ENCODE measurements at regions not wholly inside any gene's neighbourhood (a gene's known extent, or its start where the extent isn't known, plus 50 kb on each side); places are given as distances from the start of the nearest gene placed in this dataset.

- no peaks in the 10 kb centered on the region for H3K79me1 ChIP-seq (ENCODE audit: low read depth, low read length)
- no CpG with 5 or more reads among the region's 2 CpGs for WGBS, 2 donors (ENCODE audit: extremely low coverage in 2 of 2, insufficient read length in 2 of 2, insufficient replicate concordance in 1 of 2)
- H3K4me2 ChIP-seq (ENCODE audit: insufficient read depth, low read length, poor library complexity, severe bottlenecking), result no peak overlapping the region
- H2BK12ac ChIP-seq (ENCODE audit: low read length), result no peak overlapping the region
- no peak overlapping the region for H2AFZ ChIP-seq (ENCODE audit: low read length)
- H3K14ac ChIP-seq (ENCODE audit: low read length), result no peak overlapping the region
- H3K27ac ChIP-seq (replicated peaks; ENCODE audit: low read length), result no peak overlapping the region
- H4K91ac ChIP-seq (ENCODE audit: low read depth, low read length, poor library complexity), result no peak overlapping the region
- H2BK15ac ChIP-seq (ENCODE audit: low read length), result no peak overlapping the region
- no peak overlapping the region for H3K9ac ChIP-seq (ENCODE audit: low read depth, low read length, poor library complexity)
- H3K4ac ChIP-seq (ENCODE audit: low read length), result no peak overlapping the region
- no peak overlapping the region for H4K8ac ChIP-seq (ENCODE audit: low read depth, low read length)
- no peak overlapping the region for H3K23ac ChIP-seq (ENCODE audit: low read depth, low read length, poor library complexity)
- H3K9me3 ChIP-seq (replicated peaks in 1 of 2; ENCODE audit: control insufficient read depth in 2 of 2, insufficient read depth in 1 of 2, low read depth in 1 of 2, low read length in 2 of 2), result no peaks in the 10 kb centered on the region
- H2BK5ac ChIP-seq (ENCODE audit: low read length), result no peak overlapping the region
- H3K27me3 ChIP-seq (ENCODE audit: control insufficient read depth in 3 of 3, insufficient read depth in 3 of 3, low read depth in 1 of 3, low read length in 3 of 3), result no peaks in the 10 kb centered on the region
- no peak overlapping the region for H2BK120ac ChIP-seq (ENCODE audit: low read depth, low read length)
- H3K18ac ChIP-seq (ENCODE audit: low read length), result no peak overlapping the region
- H3K36me3 ChIP-seq (replicated peaks in 1 of 2; ENCODE audit: control insufficient read depth in 2 of 2, insufficient read depth in 2 of 2, low read length in 2 of 2), result no peaks in the 10 kb centered on the region
- no peak overlapping the region for H3K4me3 ChIP-seq (ENCODE audit: low read length in 2 of 2)
- H3K4me1 ChIP-seq (ENCODE audit: control insufficient read depth in 2 of 2, insufficient read depth in 1 of 2, low read depth in 1 of 2, low read length in 2 of 2), result no peaks in the 10 kb centered on the region
- no peak overlapping the region for H2AK5ac ChIP-seq (ENCODE audit: low read depth, low read length)
- no peak for DNase-seq (ENCODE audit: low spot score)
Measured at GRCh38 chr9:20117482-20117881, 328.6 kb upstream of the SLC24A2 start.

- H3K36me3 ChIP-seq (replicated peaks in 1 of 2; ENCODE audit: control insufficient read depth in 2 of 2, insufficient read depth in 2 of 2, low read length in 2 of 2), result no peaks in the 10 kb centered on the region
- no peak overlapping the region for H4K8ac ChIP-seq (ENCODE audit: low read depth, low read length)
- no peak overlapping the region for H3K14ac ChIP-seq (ENCODE audit: low read length)
- no peaks in the 10 kb centered on the region for H3K4me1 ChIP-seq (ENCODE audit: control insufficient read depth in 2 of 2, insufficient read depth in 1 of 2, low read depth in 1 of 2, low read length in 2 of 2)
- H3K23ac ChIP-seq (ENCODE audit: low read depth, low read length, poor library complexity), result no peak overlapping the region
- H3K4ac ChIP-seq (ENCODE audit: low read length), result no peak overlapping the region
- no peak overlapping the region for H2BK5ac ChIP-seq (ENCODE audit: low read length)
- H3K79me1 ChIP-seq (ENCODE audit: low read depth, low read length), result no peaks in the 10 kb centered on the region
- no peak overlapping the region for H3K4me2 ChIP-seq (ENCODE audit: insufficient read depth, low read length, poor library complexity, severe bottlenecking)
- no peak overlapping the region for H3K18ac ChIP-seq (ENCODE audit: low read length)
- no peak overlapping the region for H2BK12ac ChIP-seq (ENCODE audit: low read length)
- H3K4me3 ChIP-seq (ENCODE audit: low read length in 2 of 2), result no peak overlapping the region
- H2AK5ac ChIP-seq (ENCODE audit: low read depth, low read length), result no peak overlapping the region
- no peaks in the 10 kb centered on the region for H3K9me3 ChIP-seq (replicated peaks in 1 of 2; ENCODE audit: control insufficient read depth in 2 of 2, insufficient read depth in 1 of 2, low read depth in 1 of 2, low read length in 2 of 2)
- H2BK15ac ChIP-seq (ENCODE audit: low read length), result no peak overlapping the region
- DNase-seq (ENCODE audit: low spot score), result no peak
- no peaks in the 10 kb centered on the region for H3K27me3 ChIP-seq (ENCODE audit: control insufficient read depth in 3 of 3, insufficient read depth in 3 of 3, low read depth in 1 of 3, low read length in 3 of 3)
- H3K9ac ChIP-seq (ENCODE audit: low read depth, low read length, poor library complexity), result no peak overlapping the region
- H3K27ac ChIP-seq (replicated peaks; ENCODE audit: low read length), result no peak overlapping the region
- WGBS, 2 donors (ENCODE audit: extremely low coverage in 2 of 2, insufficient read length in 2 of 2, insufficient replicate concordance in 1 of 2), result no CpG with 5 or more reads among the region's 2 CpGs
- no peak overlapping the region for H2AFZ ChIP-seq (ENCODE audit: low read length)
- no peak overlapping the region for H2BK120ac ChIP-seq (ENCODE audit: low read depth, low read length)
- no peak overlapping the region for H4K91ac ChIP-seq (ENCODE audit: low read depth, low read length, poor library complexity)
Measured at GRCh38 chr9:20114974-20115373, 326.1 kb upstream of the SLC24A2 start.

DNA sequence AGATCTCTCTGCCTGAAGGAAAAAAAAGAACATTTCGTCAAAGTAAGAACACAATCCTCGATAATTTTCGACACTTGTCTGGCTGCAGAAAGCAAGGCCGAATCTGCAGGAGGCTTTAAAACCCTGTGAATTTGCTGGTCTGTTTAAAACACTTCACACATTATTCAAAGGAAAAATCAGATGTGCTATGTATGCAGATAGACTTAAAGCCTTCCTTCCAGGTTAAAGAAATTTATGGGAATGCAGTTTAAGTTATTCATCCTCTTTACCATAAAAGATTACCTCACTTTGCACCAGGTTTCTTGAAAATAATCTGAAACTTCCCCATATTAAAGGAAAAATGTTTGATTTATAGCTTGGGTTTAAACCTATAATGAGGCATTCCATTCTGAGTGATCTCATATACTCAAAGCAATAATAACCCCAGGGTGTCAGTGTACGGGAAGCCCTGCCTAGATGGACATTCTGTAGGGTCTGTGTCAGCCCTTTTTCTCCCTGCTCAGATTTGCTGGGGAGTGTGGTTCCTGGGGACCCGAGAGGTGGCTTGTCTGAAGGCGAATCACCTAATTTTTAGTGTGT, 323.5 kb upstream of the SLC24A2 start:
- Histone ChIP-seq H3K9ac (ENCODE audit: low read depth, low read length, poor library complexity) (no peak overlapping the region), H3K18ac (ENCODE audit: low read length) (no peak overlapping the region)
- DNase-seq (ENCODE audit: low spot score), result no peak

DNA sequence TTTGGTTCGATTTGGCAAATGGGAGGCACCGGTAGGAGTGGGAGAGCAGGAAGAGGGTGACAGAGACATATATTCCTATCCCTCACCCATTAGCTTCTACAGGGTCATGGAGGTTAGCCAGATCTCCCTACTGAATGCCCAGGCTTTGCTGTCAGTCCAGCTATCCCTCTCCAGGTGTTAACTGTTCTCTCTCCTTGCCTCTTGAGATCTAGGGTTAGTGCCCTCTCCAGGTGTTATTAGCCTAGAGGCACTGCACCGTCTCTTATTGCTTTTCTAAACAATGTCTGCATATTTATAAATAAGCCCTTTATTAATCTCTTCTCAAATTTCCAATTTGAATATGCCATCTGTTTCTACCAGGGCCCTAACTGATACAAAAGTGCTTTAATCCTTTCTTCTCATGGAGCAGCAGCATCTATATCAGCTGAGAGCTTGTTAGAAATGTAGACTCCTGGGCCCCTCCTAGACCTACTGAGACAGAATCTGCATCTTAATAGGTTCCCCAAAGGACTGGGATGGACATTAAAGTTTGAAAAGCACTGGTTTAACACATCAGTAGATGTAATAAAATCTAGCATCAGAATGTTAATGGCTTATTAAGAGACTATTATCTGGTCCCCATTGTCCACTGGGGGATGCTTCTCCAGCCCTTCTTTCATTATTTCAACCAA, 322.5 kb upstream of the SLC24A2 start:
- no peaks in the 10 kb centered on the region for H3K9me3 ChIP-seq (replicated peaks in 1 of 2; ENCODE audit: control insufficient read depth in 2 of 2, insufficient read depth in 1 of 2, low read depth in 1 of 2, low read length in 2 of 2)
- H2AFZ ChIP-seq (ENCODE audit: low read length), result no peak overlapping the region
- no peak overlapping the region for H2BK12ac ChIP-seq (ENCODE audit: low read length)
- no peaks in the 10 kb centered on the region for H3K79me1 ChIP-seq (ENCODE audit: low read depth, low read length)
- no peaks in the 10 kb centered on the region for H3K4me1 ChIP-seq (ENCODE audit: control insufficient read depth in 2 of 2, insufficient read depth in 1 of 2, low read depth in 1 of 2, low read length in 2 of 2)
- H3K27ac ChIP-seq (replicated peaks; ENCODE audit: low read length), result no peak overlapping the region
- no peak for DNase-seq (ENCODE audit: low spot score)
- H2AK5ac ChIP-seq (ENCODE audit: low read depth, low read length), result no peak overlapping the region
- no peak overlapping the region for H3K18ac ChIP-seq (ENCODE audit: low read length)
- H4K8ac ChIP-seq (ENCODE audit: low read depth, low read length), result no peak overlapping the region
- no CpG with 5 or more reads among the region's 3 CpGs for WGBS, 2 donors (ENCODE audit: extremely low coverage in 2 of 2, insufficient read length in 2 of 2, insufficient replicate concordance in 1 of 2)
- no peak overlapping the region for H4K91ac ChIP-seq (ENCODE audit: low read depth, low read length, poor library complexity)
- H3K14ac ChIP-seq (ENCODE audit: low read length), result no peak overlapping the region
- no peak overlapping the region for H3K4ac ChIP-seq (ENCODE audit: low read length)
- no peak overlapping the region for H3K4me3 ChIP-seq (ENCODE audit: low read length in 2 of 2)
- no peak overlapping the region for H2BK15ac ChIP-seq (ENCODE audit: low read length)
- no peak overlapping the region for H3K23ac ChIP-seq (ENCODE audit: low read depth, low read length, poor library complexity)
- H3K9ac ChIP-seq (ENCODE audit: low read depth, low read length, poor library complexity), result no peak overlapping the region
- H3K4me2 ChIP-seq (ENCODE audit: insufficient read depth, low read length, poor library complexity, severe bottlenecking), result no peak overlapping the region
- no peaks in the 10 kb centered on the region for H3K36me3 ChIP-seq (replicated peaks in 1 of 2; ENCODE audit: control insufficient read depth in 2 of 2, insufficient read depth in 2 of 2, low read length in 2 of 2)
- H3K27me3 ChIP-seq (ENCODE audit: control insufficient read depth in 3 of 3, insufficient read depth in 3 of 3, low read depth in 1 of 3, low read length in 3 of 3), result no peaks in the 10 kb centered on the region
- no peak overlapping the region for H2BK120ac ChIP-seq (ENCODE audit: low read depth, low read length)
- no peak overlapping the region for H2BK5ac ChIP-seq (ENCODE audit: low read length)

More for the DNA sequence above, 323.5 kb upstream of the SLC24A2 start:
- H3K4me3 ChIP-seq (ENCODE audit: low read length in 2 of 2), result no peak overlapping the region
- H2BK5ac ChIP-seq (ENCODE audit: low read length), result no peak overlapping the region
- no peak overlapping the region for H2BK15ac ChIP-seq (ENCODE audit: low read length)
- H3K9me3 ChIP-seq (replicated peaks in 1 of 2; ENCODE audit: control insufficient read depth in 2 of 2, insufficient read depth in 1 of 2, low read depth in 1 of 2, low read length in 2 of 2), result no peaks in the 10 kb centered on the region
- no peak overlapping the region for H2BK120ac ChIP-seq (ENCODE audit: low read depth, low read length)
- no peak overlapping the region for H2BK12ac ChIP-seq (ENCODE audit: low read length)
- H3K4me2 ChIP-seq (ENCODE audit: insufficient read depth, low read length, poor library complexity, severe bottlenecking), result no peak overlapping the region
- H3K4ac ChIP-seq (ENCODE audit: low read length), result no peak overlapping the region
- H3K4me1 ChIP-seq (ENCODE audit: control insufficient read depth in 2 of 2, insufficient read depth in 1 of 2, low read depth in 1 of 2, low read length in 2 of 2), result no peaks in the 10 kb centered on the region
- no peaks in the 10 kb centered on the region for H3K27me3 ChIP-seq (ENCODE audit: control insufficient read depth in 3 of 3, insufficient read depth in 3 of 3, low read depth in 1 of 3, low read length in 3 of 3)
- no peak overlapping the region for H2AFZ ChIP-seq (ENCODE audit: low read length)
- H4K91ac ChIP-seq (ENCODE audit: low read depth, low read length, poor library complexity), result no peak overlapping the region
- no peaks in the 10 kb centered on the region for H3K79me1 ChIP-seq (ENCODE audit: low read depth, low read length)
- no CpG with 5 or more reads among the region's 7 CpGs for WGBS, 2 donors (ENCODE audit: extremely low coverage in 2 of 2, insufficient read length in 2 of 2, insufficient replicate concordance in 1 of 2)
- no peak overlapping the region for H3K27ac ChIP-seq (replicated peaks; ENCODE audit: low read length)
- H3K36me3 ChIP-seq (replicated peaks in 1 of 2; ENCODE audit: control insufficient read depth in 2 of 2, insufficient read depth in 2 of 2, low read length in 2 of 2), result no peaks in the 10 kb centered on the region
- H3K23ac ChIP-seq (ENCODE audit: low read depth, low read length, poor library complexity), result no peak overlapping the region
- no peak overlapping the region for H3K14ac ChIP-seq (ENCODE audit: low read length)
- no peak overlapping the region for H4K8ac ChIP-seq (ENCODE audit: low read depth, low read length)
- H2AK5ac ChIP-seq (ENCODE audit: low read depth, low read length), result no peak overlapping the region

All from neuronal stem cell (in vitro differentiated cells).